HEK293 (cell line): ENCODE measurements at regions not wholly inside any gene's neighbourhood (a gene's known extent, or its start where the extent isn't known, plus 50 kb on each side); places are given as distances from the start of the nearest gene placed in this dataset.
A peak's percentile ranks its signal among the peaks of the same experiment; 100 is the strongest.

ENCODE experiments used
- CTCF ChIA-PET: fragments of 350-600 bp; formaldehyde crosslinking; extraction: SDS; loops from one replicate; lab custom pipeline; 2021; ENCODE audit warnings: antibody characterized with exemption; lab: Yijun Ruan, JAX
- POLR2A ChIA-PET: fragments of 300-600 bp; formaldehyde crosslinking; extraction: SDS; loops from one replicate; lab custom pipeline; 2020; ENCODE audit warnings: antibody characterized with exemption, inconsistent platforms; lab: Yijun Ruan, JAX
- H3K27ac ChIP-seq: fragments of 200-500 bp; sonication (Bioruptor generic); 2 replicates; pipeline ENCODE4 v1.5.1; 2014; ENCODE audit warnings: low read depth, low read length, control low read depth, inconsistent platforms; ENCODE audit errors: extremely low read depth
- H3K36me3 ChIP-seq, 2 experiments: fragments of 200-500 bp in 1 of 2; sonication (Bioruptor generic) in 1 of 2; 1 replicate in 1 of 2; 2 replicates in 1 of 2; pipeline ENCODE4 v1.5.1; 2014 to 2017; ENCODE audit warnings: inconsistent platforms in 2 of 2, low read length in 2 of 2; ENCODE audit not compliant: control insufficient read depth in 2 of 2, insufficient read depth in 1 of 2
- H3K4me1 ChIP-seq: fragments of 200-500 bp; sonication (Bioruptor generic); 2 replicates; pipeline ENCODE4 v1.5.1; 2014; ENCODE audit warnings: mild to moderate bottlenecking, low read length, inconsistent platforms; ENCODE audit not compliant: control insufficient read depth, insufficient read depth
- H3K4me3 ChIP-seq: 2 replicates; pipeline ENCODE4 v1.5.1; 2011; ENCODE audit warnings: low read depth, mild to moderate bottlenecking, control low read depth, low read length, moderate library complexity
- H3K9me3 ChIP-seq: fragments of 200-500 bp; sonication (Bioruptor generic); 2 replicates; pipeline ENCODE4 v1.5.1; 2014; ENCODE audit warnings: low read depth, low read length, inconsistent platforms; ENCODE audit not compliant: control insufficient read depth, insufficient read depth
- EGR2 ChIP-seq: fragments of 450-650 bp; formaldehyde crosslinking; IDR thresholded peaks from 2 replicates; pipeline ENCODE4 v1.5.1; 2016; ENCODE audit warnings: low read depth, missing biosample characterization, missing genetic modification characterization
- HOXD13 ChIP-seq: sonication (generic); formaldehyde crosslinking; IDR thresholded peaks from 2 replicates; pipeline ENCODE4 v1.8.0; 2022; ENCODE audit warnings: missing genetic modification reagents, borderline replicate concordance
- REPIN1 ChIP-seq: fragments of 450-650 bp; formaldehyde crosslinking; IDR thresholded peaks from 2 replicates; pipeline ENCODE4 v1.5.1; 2017; ENCODE audit warnings: missing biosample characterization, missing genetic modification characterization, low read depth
- SALL2 ChIP-seq: fragments of 450-650 bp; formaldehyde crosslinking; IDR thresholded peaks from 2 replicates; pipeline ENCODE4 v1.5.0; 2017; ENCODE audit warnings: missing biosample characterization, mild to moderate bottlenecking, missing genetic modification characterization, borderline replicate concordance
- SCRT1 ChIP-seq: fragments of 450-650 bp; formaldehyde crosslinking; IDR thresholded peaks from 2 replicates; pipeline ENCODE4 v1.5.1; 2016; ENCODE audit warnings: missing biosample characterization, missing genetic modification characterization, borderline replicate concordance
- SETDB1 ChIP-seq: IDR thresholded peaks from one replicate; pipeline ENCODE4 v1.6.1; 2017; ENCODE audit warnings: mild to moderate bottlenecking, low read length, moderate library complexity, mixed read lengths; ENCODE audit not compliant: insufficient read length
- TRIM28 ChIP-seq: IDR thresholded peaks from 2 replicates; pipeline ENCODE4 v1.6.1; 2011; ENCODE audit warnings: low read length, control low read depth, borderline replicate concordance
- ZBTB20 ChIP-seq: fragments of 450-650 bp; formaldehyde crosslinking; IDR thresholded peaks from 2 replicates; pipeline ENCODE4 v1.5.1; 2016; ENCODE audit warnings: missing biosample characterization, missing genetic modification characterization
- ZNF214 ChIP-seq: fragments of 450-650 bp; formaldehyde crosslinking; IDR thresholded peaks from 2 replicates; pipeline ENCODE4 v1.5.1; 2017; ENCODE audit warnings: missing biosample characterization, mild to moderate bottlenecking, missing genetic modification characterization, borderline replicate concordance
- ZNF335 ChIP-seq: fragments of 450-650 bp; formaldehyde crosslinking; conservative IDR thresholded peaks from 2 replicates; pipeline ENCODE4 v1.5.1; 2016; ENCODE audit warnings: missing biosample characterization, missing genetic modification characterization
- ZNF521 ChIP-seq: fragments of 450-650 bp; formaldehyde crosslinking; IDR thresholded peaks from 2 replicates; pipeline ENCODE4 v1.5.1; 2017; ENCODE audit warnings: missing biosample characterization, mild to moderate bottlenecking, missing genetic modification characterization
- ZNF530 ChIP-seq: fragments of 450-650 bp; formaldehyde crosslinking; IDR thresholded peaks from 2 replicates; pipeline ENCODE4 v1.5.1; 2016; ENCODE audit warnings: low read depth, missing biosample characterization, missing genetic modification characterization
- ZNF549 ChIP-seq: fragments of 450-650 bp; IDR thresholded peaks from 2 replicates; pipeline ENCODE4 v1.5.1; 2018; ENCODE audit warnings: missing biosample characterization, missing genetic modification characterization, mild to moderate bottlenecking, inconsistent platforms, moderate library complexity
- ZNF555 ChIP-seq: fragments of 450-650 bp; formaldehyde crosslinking; conservative IDR thresholded peaks from 2 replicates; pipeline ENCODE4 v1.5.1; 2017; ENCODE audit warnings: missing biosample characterization, mild to moderate bottlenecking, missing genetic modification characterization, inconsistent platforms
- ZNF558 ChIP-seq: fragments of 450-650 bp; formaldehyde crosslinking; IDR thresholded peaks from 2 replicates; pipeline ENCODE4 v1.5.1; 2016; ENCODE audit warnings: missing biosample characterization, missing genetic modification characterization
- ZNF596 ChIP-seq: fragments of 450-650 bp; IDR thresholded peaks from 2 replicates; pipeline ENCODE4 v1.5.0; 2018; ENCODE audit warnings: missing biosample characterization, mild to moderate bottlenecking, missing genetic modification characterization, moderate library complexity
- ZNF626 ChIP-seq: fragments of 450-650 bp; sonication (Bioruptor Pico); formaldehyde crosslinking; IDR thresholded peaks from 2 replicates; pipeline ENCODE4 v1.5.1; 2018; ENCODE audit warnings: missing biosample characterization, missing genetic modification characterization, inconsistent platforms
- ZNF658 ChIP-seq: fragments of 450-650 bp; formaldehyde crosslinking; IDR thresholded peaks from 2 replicates; pipeline ENCODE4; 2016; ENCODE audit warnings: missing biosample characterization, missing genetic modification characterization
- ZNF664 ChIP-seq: fragments of 450-650 bp; formaldehyde crosslinking; IDR thresholded peaks from 2 replicates; pipeline ENCODE4 v1.5.1; 2016; ENCODE audit warnings: missing biosample characterization, missing genetic modification characterization
- ZNF791 ChIP-seq: fragments of 450-650 bp; formaldehyde crosslinking; IDR thresholded peaks from 2 replicates; pipeline ENCODE4 v1.5.1; 2016; ENCODE audit warnings: missing biosample characterization, missing genetic modification characterization
- TF ChIP-seq, protein P1 (sequence below): fragments of 450-650 bp; formaldehyde crosslinking; IDR thresholded peaks from 2 replicates; pipeline ENCODE4 v1.5.1; 2016; ENCODE audit warnings: missing biosample characterization, missing genetic modification characterization
- TF ChIP-seq, protein P2 (sequence below): IDR thresholded peaks from 2 replicates; pipeline ENCODE4 v1.6.1; 2011; ENCODE audit warnings: mild to moderate bottlenecking, low read depth, low read length, borderline replicate concordance
- TF ChIP-seq, protein P3 (sequence below): fragments of 450-650 bp; formaldehyde crosslinking; IDR thresholded peaks from 2 replicates; pipeline ENCODE4; 2016; ENCODE audit warnings: missing biosample characterization, missing genetic modification characterization

DNA sequence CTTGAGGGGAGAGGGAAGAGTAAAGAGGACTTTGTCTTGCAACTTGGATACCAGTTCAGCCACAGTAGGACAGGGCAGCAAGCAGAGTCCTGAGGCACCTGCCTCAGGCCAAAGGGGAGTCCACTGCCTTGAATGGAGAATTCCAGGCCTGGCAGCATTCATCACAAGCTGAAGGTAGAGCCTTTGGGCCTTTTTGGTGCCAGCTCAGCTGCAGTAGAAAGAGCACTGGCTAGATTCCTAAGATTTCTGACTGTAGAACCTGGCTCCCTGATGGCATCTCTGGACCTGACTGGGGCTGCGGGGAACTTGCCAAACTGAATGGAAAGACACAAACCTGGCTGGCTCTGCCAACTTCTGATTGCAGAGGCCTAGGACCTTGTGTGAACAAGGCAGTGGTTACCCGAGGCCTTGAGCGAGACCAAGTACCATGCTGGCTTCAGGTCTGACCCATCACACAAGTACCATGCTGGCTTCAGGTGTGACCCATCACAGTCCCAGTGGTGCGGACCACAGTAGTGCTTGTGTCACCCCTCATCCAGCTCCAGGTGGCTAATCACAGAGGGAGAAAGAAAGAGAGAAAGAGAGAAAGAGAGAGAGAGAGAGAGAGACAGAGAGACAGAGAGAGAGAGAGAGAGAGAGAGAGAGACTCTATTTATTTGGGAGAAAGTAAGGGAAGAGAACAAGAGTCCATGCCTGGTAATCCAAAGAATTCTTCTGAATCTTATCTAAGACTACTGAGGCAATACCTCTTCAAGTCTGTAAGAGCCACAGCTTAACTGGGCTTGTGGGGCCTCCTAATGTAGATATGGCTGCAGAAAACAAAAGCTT lies 137.6 kb upstream of the SPIN4 start:
- Histone ChIP-seq H3K9me3 (peaks cover 4% of the 10 kb centered on the region), H3K27ac (no peak overlapping the region), H3K36me3 (no peaks in the 10 kb centered on the region; a peak in 1 of 3 replicates), H3K4me3 (no peak overlapping the region), H3K4me1 (no peaks in the 10 kb centered on the region)
- ChIA-PET CTCF (interaction anchor here (0.7 kb wide), 1 partner anchor 14 kb away, joined by 3 read pairs; no protein-coding TSS in a partner anchor), POLR2A (no interaction called here)
- peak; percentile 91 for TF ChIP-seq ZNF596
- TF ChIP-seq ZBTB20: no peak

DNA sequence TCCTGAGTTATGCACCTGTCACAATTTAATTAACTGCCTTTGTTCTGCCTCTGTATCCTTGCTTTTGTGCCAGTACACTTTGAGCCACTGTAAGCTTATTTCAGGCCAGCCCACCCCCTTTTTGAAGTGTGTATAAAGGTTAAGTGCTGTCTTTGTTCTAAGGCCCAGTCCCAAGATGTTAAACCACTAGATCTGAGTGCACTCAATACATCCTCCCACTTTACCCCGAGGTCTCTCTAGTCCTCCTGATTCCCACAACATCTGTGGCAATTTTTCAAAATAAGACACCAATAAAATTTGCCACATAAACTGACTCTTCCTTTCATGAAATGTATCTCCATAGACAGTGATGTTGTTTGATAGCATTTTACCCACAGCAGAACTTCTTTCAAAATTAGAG lies 124.1 kb upstream of the SPIN4 start:
- no peaks in the 10 kb centered on the region; the same call in none of the 2 replicates for H3K9me3 ChIP-seq
- CTCF ChIA-PET: no interaction called here
- POLR2A ChIA-PET: no interaction called here
- H3K4me3 ChIP-seq: no peak overlapping the region
- TF ChIP-seq ZNF558 (tag by site-specific recombination) (no peak), ZNF555 (tag by site-specific recombination) (peak; percentile 16; the same call in 1 of the 2 replicates), ZNF549 (tag by site-specific recombination) (0 out of 2 replicates have a peak, but pooled peaks have one; percentile 20), SETDB1 (peak; percentile 93), ZNF626 (peak; percentile 98), TRIM28 (peak; percentile 90; the same call in 1 of the 2 replicates), ZNF521 (tag by site-specific recombination) (no peak)
- TF ChIP-seq, protein P1, sequence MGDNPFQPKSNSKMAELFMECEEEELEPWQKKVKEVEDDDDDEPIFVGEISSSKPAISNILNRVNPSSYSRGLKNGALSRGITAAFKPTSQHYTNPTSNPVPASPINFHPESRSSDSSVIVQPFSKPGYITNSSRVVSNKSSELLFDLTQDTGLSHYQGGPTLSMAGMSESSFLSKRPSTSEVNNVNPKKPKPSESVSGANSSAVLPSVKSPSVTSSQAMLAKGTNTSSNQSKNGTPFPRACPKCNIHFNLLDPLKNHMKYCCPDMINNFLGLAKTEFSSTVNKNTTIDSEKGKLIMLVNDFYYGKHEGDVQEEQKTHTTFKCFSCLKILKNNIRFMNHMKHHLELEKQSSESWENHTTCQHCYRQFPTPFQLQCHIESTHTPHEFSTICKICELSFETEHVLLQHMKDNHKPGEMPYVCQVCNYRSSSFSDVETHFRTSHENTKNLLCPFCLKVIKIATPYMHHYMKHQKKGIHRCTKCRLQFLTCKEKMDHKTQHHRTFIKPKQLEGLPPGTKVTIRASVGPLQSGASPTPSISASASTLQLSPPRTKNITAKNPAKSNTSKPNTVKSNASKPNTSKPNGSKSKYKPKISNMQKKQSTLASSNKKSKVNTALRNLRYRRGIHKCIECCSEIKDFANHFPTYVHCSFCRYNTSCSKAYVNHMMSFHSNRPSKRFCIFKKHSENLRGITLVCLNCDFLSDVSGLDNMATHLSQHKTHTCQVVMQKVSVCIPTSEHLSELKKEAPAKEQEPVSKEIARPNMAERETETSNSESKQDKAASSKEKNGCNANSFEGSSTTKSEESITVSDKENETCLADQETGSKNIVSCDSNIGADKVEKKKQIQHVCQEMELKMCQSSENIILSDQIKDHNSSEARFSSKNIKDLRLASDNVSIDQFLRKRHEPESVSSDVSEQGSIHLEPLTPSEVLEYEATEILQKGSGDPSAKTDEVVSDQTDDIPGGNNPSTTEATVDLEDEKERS (tag by site-specific recombination): peak; percentile 76
- H3K27ac ChIP-seq: no peak overlapping the region
- no peaks in the 10 kb centered on the region for H3K36me3 ChIP-seq
- no peaks in the 10 kb centered on the region for H3K4me1 ChIP-seq

DNA sequence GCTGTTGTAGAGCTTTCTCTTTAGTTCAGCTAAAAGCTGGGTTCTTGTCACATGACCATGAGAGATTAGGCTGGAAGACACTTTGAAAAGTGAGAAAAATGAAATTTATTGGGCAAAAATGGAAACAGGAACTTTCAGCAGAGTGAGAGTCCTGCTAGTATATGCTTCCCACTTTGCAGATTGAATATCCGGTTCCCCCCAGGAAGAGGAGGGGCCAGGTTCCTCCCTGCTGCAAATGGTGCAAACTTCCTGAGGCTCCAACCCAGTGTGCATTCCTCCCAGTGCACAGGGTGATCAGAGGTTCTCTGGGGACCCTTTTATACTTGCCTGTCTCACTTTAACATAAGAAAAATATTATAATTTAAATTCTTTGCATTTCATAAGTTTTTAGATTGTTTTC lies 119.9 kb upstream of the SPIN4 start:
- Histone ChIP-seq H3K36me3 (no peaks in the 10 kb centered on the region), H3K27ac (no peak overlapping the region), H3K4me3 (no peak overlapping the region), H3K9me3 (no peaks in the 10 kb centered on the region; the same call in 1 of the 2 replicates), H3K4me1 (no peaks in the 10 kb centered on the region)
- POLR2A ChIA-PET: no interaction called here
- CTCF ChIA-PET: no interaction called here
- TF ChIP-seq ZNF658 (tag by site-specific recombination) (no peak), ZNF335 (tag by site-specific recombination) (no peak), ZNF664 (tag by site-specific recombination) (no peak), HOXD13 (CRISPR knock-in tag) (no peak), ZNF214 (no peak), EGR2 (tag by site-specific recombination) (no peak), ZNF530 (tag by site-specific recombination) (no peak), REPIN1 (tag by site-specific recombination) (no peak), SALL2 (tag by site-specific recombination) (no peak), SCRT1 (tag by site-specific recombination) (no peak), ZNF791 (tag by site-specific recombination) (no peak), ZNF521 (tag by site-specific recombination) (no peak)
- TF ChIP-seq, protein P2, sequence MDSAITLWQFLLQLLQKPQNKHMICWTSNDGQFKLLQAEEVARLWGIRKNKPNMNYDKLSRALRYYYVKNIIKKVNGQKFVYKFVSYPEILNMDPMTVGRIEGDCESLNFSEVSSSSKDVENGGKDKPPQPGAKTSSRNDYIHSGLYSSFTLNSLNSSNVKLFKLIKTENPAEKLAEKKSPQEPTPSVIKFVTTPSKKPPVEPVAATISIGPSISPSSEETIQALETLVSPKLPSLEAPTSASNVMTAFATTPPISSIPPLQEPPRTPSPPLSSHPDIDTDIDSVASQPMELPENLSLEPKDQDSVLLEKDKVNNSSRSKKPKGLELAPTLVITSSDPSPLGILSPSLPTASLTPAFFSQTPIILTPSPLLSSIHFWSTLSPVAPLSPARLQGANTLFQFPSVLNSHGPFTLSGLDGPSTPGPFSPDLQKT: no peak
- TF ChIP-seq, protein P3, sequence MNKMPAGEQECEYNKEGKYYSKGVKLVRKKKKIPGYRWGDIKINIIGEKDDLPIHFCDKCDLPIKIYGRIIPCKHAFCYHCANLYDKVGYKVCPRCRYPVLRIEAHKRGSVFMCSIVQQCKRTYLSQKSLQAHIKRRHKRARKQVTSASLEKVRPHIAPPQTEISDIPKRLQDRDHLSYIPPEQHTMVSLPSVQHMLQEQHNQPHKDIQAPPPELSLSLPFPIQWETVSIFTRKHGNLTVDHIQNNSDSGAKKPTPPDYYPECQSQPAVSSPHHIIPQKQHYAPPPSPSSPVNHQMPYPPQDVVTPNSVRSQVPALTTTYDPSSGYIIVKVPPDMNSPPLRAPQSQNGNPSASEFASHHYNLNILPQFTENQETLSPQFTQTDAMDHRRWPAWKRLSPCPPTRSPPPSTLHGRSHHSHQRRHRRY (tag by site-specific recombination): no peak
